ENCODE measurements at regions not wholly inside any gene's neighbourhood (a gene's known extent, or its start where the extent isn't known, plus 50 kb on each side); places are given as distances from the start of the nearest gene placed in this dataset.

- H3K9me3 ChIP-seq = no peaks in the 10 kb centered on the region
- intact Hi-C loops (cut with DNase I) = no loop called here
- H3K4me3 ChIP-seq = no peak overlapping the region
- H3K27ac ChIP-seq (replicated peaks in 1 of 4) = no peak overlapping the region
- WGBS = 73% methylated on average over 3 of the region's 3 CpGs
- H3K4me1 ChIP-seq = no peaks in the 10 kb centered on the region
- no peak for DNase-seq (ENCODE audit: extremely low spot score)
- no peaks in the 10 kb centered on the region for H3K27me3 ChIP-seq
- H3K36me3 ChIP-seq = no peaks in the 10 kb centered on the region
- no peak for TF ChIP-seq POLR2AphosphoS5 (IDR thresholded peaks at IDR 0.05)
- TF ChIP-seq, protein P1, sequence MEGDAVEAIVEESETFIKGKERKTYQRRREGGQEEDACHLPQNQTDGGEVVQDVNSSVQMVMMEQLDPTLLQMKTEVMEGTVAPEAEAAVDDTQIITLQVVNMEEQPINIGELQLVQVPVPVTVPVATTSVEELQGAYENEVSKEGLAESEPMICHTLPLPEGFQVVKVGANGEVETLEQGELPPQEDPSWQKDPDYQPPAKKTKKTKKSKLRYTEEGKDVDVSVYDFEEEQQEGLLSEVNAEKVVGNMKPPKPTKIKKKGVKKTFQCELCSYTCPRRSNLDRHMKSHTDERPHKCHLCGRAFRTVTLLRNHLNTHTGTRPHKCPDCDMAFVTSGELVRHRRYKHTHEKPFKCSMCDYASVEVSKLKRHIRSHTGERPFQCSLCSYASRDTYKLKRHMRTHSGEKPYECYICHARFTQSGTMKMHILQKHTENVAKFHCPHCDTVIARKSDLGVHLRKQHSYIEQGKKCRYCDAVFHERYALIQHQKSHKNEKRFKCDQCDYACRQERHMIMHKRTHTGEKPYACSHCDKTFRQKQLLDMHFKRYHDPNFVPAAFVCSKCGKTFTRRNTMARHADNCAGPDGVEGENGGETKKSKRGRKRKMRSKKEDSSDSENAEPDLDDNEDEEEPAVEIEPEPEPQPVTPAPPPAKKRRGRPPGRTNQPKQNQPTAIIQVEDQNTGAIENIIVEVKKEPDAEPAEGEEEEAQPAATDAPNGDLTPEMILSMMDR (IDR thresholded peaks at IDR 0.05) = no peak
- TF ChIP-seq EP300 (IDR thresholded peaks at IDR 0.05) = no peak
These were observed 108.1 kb upstream of the MAGI3 start for GRCh38 chr1:113282008-113282892.

GRCh38 chr1:113282893-113283285 lies 107.4 kb upstream of the MAGI3 start:
- 82% methylated on average over 11 of the region's 11 CpGs for WGBS
- Histone ChIP-seq H3K27me3 (no peaks in the 10 kb centered on the region), H3K27ac (replicated peaks in 1 of 4) (no peak overlapping the region), H3K4me1 (no peaks in the 10 kb centered on the region), H3K9me3 (no peaks in the 10 kb centered on the region), H3K4me3 (no peak overlapping the region), H3K36me3 (no peaks in the 10 kb centered on the region)
- DNase-seq (ENCODE audit: extremely low spot score) = no peak
- TF ChIP-seq POLR2A (IDR thresholded peaks at IDR 0.05; ENCODE audit: low read depth) = no peak
- TF ChIP-seq EP300 (IDR thresholded peaks at IDR 0.05) = no peak
- TF ChIP-seq, protein P1 (IDR thresholded peaks at IDR 0.05) = no peak
- no peak for TF ChIP-seq POLR2AphosphoS5 (IDR thresholded peaks at IDR 0.05)
- intact Hi-C loops (cut with DNase I) = no loop called here

- no peaks in the 10 kb centered on the region for H3K36me3 ChIP-seq
- H3K4me3 ChIP-seq = no peak overlapping the region
- intact Hi-C loops (cut with DNase I) = no loop called here
- no peaks in the 10 kb centered on the region for H3K27me3 ChIP-seq
- TF ChIP-seq POLR2AphosphoS5 (IDR thresholded peaks at IDR 0.05) (no peak), POLR2A (IDR thresholded peaks at IDR 0.05; ENCODE audit: low read depth) (no peak), EP300 (IDR thresholded peaks at IDR 0.05) (no peak)
- TF ChIP-seq, protein P1 (IDR thresholded peaks at IDR 0.05) = no peak
- H3K9me3 ChIP-seq = no peaks in the 10 kb centered on the region
- no peaks in the 10 kb centered on the region for H3K4me1 ChIP-seq
- DNase-seq (ENCODE audit: extremely low spot score) = no peak
- H3K27ac ChIP-seq (replicated peaks in 1 of 4) = no peak overlapping the region
These were observed 106.4 kb upstream of the MAGI3 start for GRCh38 chr1:113283914-113284313.

GRCh38 chr1:113286156-113286555 lies 104.2 kb upstream of the MAGI3 start:
- no peaks in the 10 kb centered on the region for H3K9me3 ChIP-seq
- no peak for TF ChIP-seq POLR2AphosphoS5 (IDR thresholded peaks at IDR 0.05)
- no peak for TF ChIP-seq EP300 (IDR thresholded peaks at IDR 0.05)
- no peak for TF ChIP-seq POLR2A (IDR thresholded peaks at IDR 0.05; ENCODE audit: low read depth)
- TF ChIP-seq, protein P1 (IDR thresholded peaks at IDR 0.05) = no peak
- H3K27ac ChIP-seq (replicated peaks in 1 of 4) = no peak overlapping the region
- 94% methylated on average over 1 of the region's 1 CpG for WGBS
- H3K27me3 ChIP-seq = no peaks in the 10 kb centered on the region
- H3K4me3 ChIP-seq = no peak overlapping the region
- H3K4me1 ChIP-seq = no peaks in the 10 kb centered on the region
- H3K36me3 ChIP-seq = no peaks in the 10 kb centered on the region
- DNase-seq (ENCODE audit: extremely low spot score) = no peak
- intact Hi-C loops (cut with DNase I) = no loop called here

All from esophagus muscularis mucosa (tissue), 4 donors.